Smooth muscle cell (in vitro differentiated cells): ENCODE measurements at regions not wholly inside any gene's neighbourhood (a gene's known extent, or its start where the extent isn't known, plus 50 kb on each side); places are given as distances from the start of the nearest gene placed in this dataset.

Experiments
- DNase-seq: peaks from one replicate; lab custom pipeline; 2025; ENCODE audit not compliant: unreplicated experiment; lab: John Stamatoyannopoulos, UW
- H2AFZ ChIP-seq: fragments of 200-600 bp; sonication (generic); 2 replicates; pipeline ENCODE4 v1.6.0; 2016; ENCODE audit warnings: antibody characterized with exemption, low read depth, mild to moderate bottlenecking
- H3F3A ChIP-seq: fragments of 200-600 bp; sonication (generic); 2 replicates; pipeline ENCODE4 v1.6.0; 2017; ENCODE audit warnings: antibody characterized with exemption, low read depth
- H3K27ac ChIP-seq: fragments of 200-600 bp; sonication (generic); 2 replicates; pipeline ENCODE4 v1.5.1; 2016; ENCODE audit warnings: low read depth, mild to moderate bottlenecking
- H3K27me3 ChIP-seq: fragments of 200-600 bp; sonication (generic); 2 replicates; pipeline ENCODE4 v1.6.1; 2016; ENCODE audit warnings: low read depth, mild to moderate bottlenecking
- H3K36me3 ChIP-seq: fragments of 200-600 bp; sonication (generic); 2 replicates; pipeline ENCODE4 v1.5.1; 2016; ENCODE audit warnings: low read depth
- H3K4me1 ChIP-seq: fragments of 200-600 bp; sonication (generic); 2 replicates; pipeline ENCODE4 v1.5.1; 2016; ENCODE audit warnings: low read depth
- H3K4me2 ChIP-seq: fragments of 200-600 bp; sonication (generic); 2 replicates; pipeline ENCODE4 v1.6.0; 2016; ENCODE audit warnings: mild to moderate bottlenecking
- H3K4me3 ChIP-seq: fragments of 200-600 bp; sonication (generic); 2 replicates; pipeline ENCODE4 v1.5.1; 2016; ENCODE audit warnings: mild to moderate bottlenecking
- H3K79me2 ChIP-seq: fragments of 200-600 bp; sonication (generic); 2 replicates; pipeline ENCODE4 v1.6.0; 2016; ENCODE audit warnings: low read depth, mild to moderate bottlenecking
- H3K9ac ChIP-seq: fragments of 200-600 bp; sonication (generic); 2 replicates; pipeline ENCODE4 v1.6.0; 2016; ENCODE audit warnings: low read depth
- H3K9me3 ChIP-seq: fragments of 200-600 bp; sonication (generic); replicated peaks from 2 replicates; pipeline ENCODE4 v1.5.1; 2016; ENCODE audit warnings: low read depth
- H4K20me1 ChIP-seq: fragments of 200-600 bp; sonication (generic); 2 replicates; pipeline ENCODE4 v1.6.0; 2016; ENCODE audit warnings: low read depth
- CTCF ChIP-seq: fragments of 200-600 bp; sonication (generic); IDR thresholded peaks from 2 replicates; pipeline ENCODE4 v1.5.1; 2017; ENCODE audit warnings: borderline replicate concordance, mild to moderate bottlenecking, antibody characterized with exemption; ENCODE audit not compliant: insufficient read depth, poor library complexity, severe bottlenecking
- WGBS: methylation state at CpG from one replicate; pipeline ENCODE4 v1.1.7; 2016; ENCODE audit warnings: low lambda C conversion rate; 5-methylcytosine and 5-hydroxymethylcytosine counted together

- TF ChIP-seq CTCF = no peak
- H3F3A ChIP-seq = peaks cover 16% of the 10 kb centered on the region
- H3K4me1 ChIP-seq = peaks cover 15% of the 10 kb centered on the region
- H2AFZ ChIP-seq = no peak overlapping the region
- peak overlapping the region; percentile 99 for H3K27ac ChIP-seq
- peaks cover 3% of the 10 kb centered on the region for H3K79me2 ChIP-seq
- no peaks in the 10 kb centered on the region for H3K36me3 ChIP-seq
- no peaks in the 10 kb centered on the region for H3K9me3 ChIP-seq
- H3K4me2 ChIP-seq = peak overlapping the region; percentile 76
- 49% methylated on average over 19 of the region's 19 CpGs for WGBS
- no peaks in the 10 kb centered on the region for H3K27me3 ChIP-seq
- H3K4me3 ChIP-seq = no peak overlapping the region
- no peaks in the 10 kb centered on the region for H4K20me1 ChIP-seq
- peak overlapping the region; percentile 84 for H3K9ac ChIP-seq
- no peak for DNase-seq
These were observed 51.1 kb upstream of the COL5A1 start for GRCh38 chr9:134590240-134591081.

DNA sequence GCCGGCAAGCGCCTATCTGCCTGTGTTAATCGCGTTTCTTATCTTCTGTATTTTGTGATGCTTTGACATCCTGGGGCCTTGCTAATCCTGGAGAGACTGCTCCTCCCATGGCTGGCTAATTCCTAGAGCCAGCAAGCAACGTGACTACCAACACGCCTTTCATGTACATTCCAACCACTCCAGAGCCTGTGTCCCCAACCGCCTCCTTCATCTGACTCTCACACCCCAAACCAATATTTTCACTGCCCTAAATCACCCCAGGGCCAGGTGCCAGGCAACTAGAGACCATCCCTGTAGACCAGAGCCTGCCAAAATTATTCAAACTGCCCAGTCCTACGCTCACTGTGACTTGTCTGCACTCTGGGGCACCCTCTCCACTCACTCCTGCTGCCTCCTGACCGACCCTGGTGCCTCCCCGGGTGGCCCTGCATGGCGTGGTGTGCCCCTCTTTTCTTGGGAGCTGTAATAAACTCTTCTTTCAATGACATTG lies 50.5 kb upstream of the COL5A1 start:
- Histone ChIP-seq H3K4me2 (peak overlapping the region; percentile 76), H3K4me3 (no peak overlapping the region), H2AFZ (no peak overlapping the region), H3F3A (peaks cover 17% of the 10 kb centered on the region), H3K27ac (peak overlapping the region; percentile 99), H3K9ac (peak overlapping the region; percentile 84), H4K20me1 (no peaks in the 10 kb centered on the region), H3K79me2 (peaks cover 5% of the 10 kb centered on the region), H3K9me3 (no peaks in the 10 kb centered on the region), H3K36me3 (no peaks in the 10 kb centered on the region), H3K4me1 (peaks cover 15% of the 10 kb centered on the region), H3K27me3 (no peaks in the 10 kb centered on the region)
- WGBS = 16% methylated on average over 11 of the region's 11 CpGs
- TF ChIP-seq CTCF = no peak
- no peak for DNase-seq

DNA sequence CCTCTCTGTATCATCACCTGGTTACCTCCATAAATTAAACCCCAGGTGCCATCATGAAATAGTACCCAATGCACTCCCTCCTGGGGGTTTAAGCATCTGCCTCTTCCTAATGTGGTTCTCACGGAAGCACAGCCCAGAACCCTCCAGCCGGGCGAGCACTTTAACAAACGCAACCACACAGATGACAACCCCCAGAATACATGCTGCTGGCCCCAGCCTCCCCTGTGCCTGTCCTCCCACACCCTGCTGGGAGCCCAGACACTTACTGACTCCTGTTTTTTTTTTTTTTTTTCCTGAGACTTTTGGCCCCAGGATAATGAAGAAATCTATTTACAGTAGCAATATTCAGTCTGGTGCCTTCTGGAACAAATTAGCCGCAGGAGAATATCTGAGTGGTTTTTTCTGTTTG lies 50.0 kb upstream of the COL5A1 start:
- DNase-seq = no peak
- H3F3A ChIP-seq = peaks cover 21% of the 10 kb centered on the region
- H3K4me3 ChIP-seq = no peak overlapping the region
- H3K4me1 ChIP-seq = peaks cover 15% of the 10 kb centered on the region
- H3K4me2 ChIP-seq = peak overlapping the region; percentile 76
- peak overlapping the region; percentile 99 for H3K27ac ChIP-seq
- H3K9me3 ChIP-seq = no peaks in the 10 kb centered on the region
- 12% methylated on average over 5 of the region's 5 CpGs for WGBS
- no peak for TF ChIP-seq CTCF
- no peaks in the 10 kb centered on the region for H4K20me1 ChIP-seq
- no peaks in the 10 kb centered on the region for H3K27me3 ChIP-seq
- no peaks in the 10 kb centered on the region for H3K36me3 ChIP-seq
- peaks cover 7% of the 10 kb centered on the region for H3K79me2 ChIP-seq
- H3K9ac ChIP-seq = peak overlapping the region; percentile 85
- H2AFZ ChIP-seq = no peak overlapping the region
